Frontal cortex (tissue), 3 donors: ENCODE measurements at regions not wholly inside any gene's neighbourhood (a gene's known extent, or its start where the extent isn't known, plus 50 kb on each side); places are given as distances from the start of the nearest gene placed in this dataset.

Experiments used
- DNase-seq, 2 donors: peaks; one replicate each; pipeline ENCODE4 v3.0.0; 2012; ENCODE audit warnings: low spot score in 2 of 2
- FAIRE-seq: peaks from 2 replicates; lab custom pipeline; 2012; peaks lifted over from hg19 to GRCh38; lab: Jason Lieb, UNC
- donor health status: control.
- donor health status: control.
- donor health status: control.

- no peak for FAIRE-seq
- DNase-seq = no peak
Observed at GRCh38 chr11:11085580-11085979, 227.7 kb upstream of the ZBED5 start.

- FAIRE-seq (no peak), DNase-seq (no peak)
Observed at GRCh38 chr11:11084337-11084736, 226.5 kb upstream of the ZBED5 start.

GRCh38 chr11:11083441-11083840 lies 225.6 kb upstream of the ZBED5 start:
- DNase-seq (no peak), FAIRE-seq (no peak)

GRCh38 chr11:11082646-11083045 lies 224.8 kb upstream of the ZBED5 start:
- DNase-seq = no peak

GRCh38 chr11:11081776-11082175 lies 223.9 kb upstream of the ZBED5 start:
- DNase-seq = no peak
- FAIRE-seq = no peak

More at GRCh38 chr11:11082646-11083045, 224.8 kb upstream of the ZBED5 start:
- no peak for FAIRE-seq

- DNase-seq = no peak
- no peak for FAIRE-seq
Observed at GRCh38 chr11:11081288-11081687, 223.4 kb upstream of the ZBED5 start.

GRCh38 chr11:11078344-11079086 lies 220.7 kb upstream of the ZBED5 start:
- DNase-seq = no peak
- no peak for FAIRE-seq

DNA sequence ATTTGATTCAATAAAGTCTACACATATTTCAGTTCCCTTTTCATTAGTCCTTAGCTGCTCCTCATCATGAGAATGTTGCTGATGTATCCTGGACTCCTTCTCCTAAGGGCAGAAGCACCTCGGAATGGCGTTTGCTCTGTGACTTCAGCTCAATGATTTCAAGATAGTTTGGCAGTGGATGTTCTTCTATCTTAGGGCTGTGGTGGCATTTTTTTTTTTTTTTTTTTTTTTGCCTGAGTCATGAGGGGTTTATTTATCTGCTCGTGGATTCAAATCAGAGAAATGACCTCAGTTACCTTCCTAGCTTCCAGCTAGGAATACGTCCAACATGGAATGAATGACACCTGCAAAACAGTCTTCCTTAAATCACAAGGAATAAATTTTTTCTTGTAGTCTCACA lies 220.0 kb upstream of the ZBED5 start:
- DNase-seq (no peak), FAIRE-seq (no peak)

GRCh38 chr11:11076879-11077278 lies 219.0 kb upstream of the ZBED5 start:
- no peak for DNase-seq
- FAIRE-seq = no peak

GRCh38 chr11:11076276-11076675 lies 218.4 kb upstream of the ZBED5 start:
- no peak for FAIRE-seq
- no peak for DNase-seq

- FAIRE-seq (no peak), DNase-seq (no peak)
Observed at GRCh38 chr11:11075515-11076171, 217.8 kb upstream of the ZBED5 start.

DNA sequence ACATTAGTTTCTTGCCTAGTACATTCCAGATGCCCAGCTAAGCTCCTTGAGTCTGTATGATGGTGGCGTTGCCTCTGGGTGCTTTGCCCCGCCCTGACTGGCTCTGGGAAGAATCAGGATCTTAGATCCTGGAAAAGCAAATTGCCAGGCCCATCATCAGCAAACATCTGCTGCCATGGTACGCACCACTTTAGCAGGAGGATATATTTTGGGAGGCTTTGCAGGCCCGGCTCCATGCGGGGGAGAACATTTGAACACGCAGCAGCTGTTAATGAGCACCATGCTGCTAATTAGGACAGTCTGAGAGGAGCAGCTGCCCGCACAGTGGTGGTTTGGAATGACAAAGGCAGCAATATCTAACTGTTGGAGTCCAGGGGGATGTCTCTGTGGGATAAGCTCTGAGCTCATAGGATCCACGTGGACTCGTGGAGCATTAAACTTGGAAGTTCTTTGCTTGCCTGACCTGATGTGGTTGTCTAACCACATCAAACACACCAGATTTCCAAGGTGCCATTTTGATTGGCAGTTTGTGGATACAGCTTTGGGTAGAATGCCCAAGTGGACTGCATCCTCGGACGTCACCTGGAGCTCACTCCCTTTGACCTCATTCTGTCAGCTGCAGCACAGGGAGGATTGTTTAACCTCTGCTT lies 217.0 kb upstream of the ZBED5 start:
- FAIRE-seq = no peak

DNA sequence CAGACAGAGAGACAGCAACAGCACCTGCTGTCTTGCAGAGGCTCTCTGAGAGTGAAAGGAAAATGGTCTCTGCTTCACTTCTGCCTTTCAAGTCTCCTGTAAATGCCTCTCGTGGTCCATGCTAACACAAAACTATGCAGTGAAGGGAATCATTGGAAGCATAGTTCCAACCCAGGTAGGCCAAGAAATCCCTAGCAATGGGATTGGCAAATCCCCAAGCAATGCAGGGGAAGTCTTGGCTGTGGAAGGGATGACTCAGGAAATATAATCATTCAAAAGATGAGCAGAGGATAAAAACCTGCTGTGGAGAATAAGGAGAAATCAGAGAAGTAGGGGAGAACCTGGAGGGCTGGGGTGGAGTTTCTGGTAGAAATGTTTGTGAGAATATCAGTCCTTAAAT lies 216.1 kb upstream of the ZBED5 start:
- no peak for DNase-seq
- no peak for FAIRE-seq

More for the DNA sequence above, 217.0 kb upstream of the ZBED5 start:
- DNase-seq = no peak

- DNase-seq = no peak
- FAIRE-seq = no peak
Observed at GRCh38 chr11:11072067-11072466, 214.2 kb upstream of the ZBED5 start.

DNA sequence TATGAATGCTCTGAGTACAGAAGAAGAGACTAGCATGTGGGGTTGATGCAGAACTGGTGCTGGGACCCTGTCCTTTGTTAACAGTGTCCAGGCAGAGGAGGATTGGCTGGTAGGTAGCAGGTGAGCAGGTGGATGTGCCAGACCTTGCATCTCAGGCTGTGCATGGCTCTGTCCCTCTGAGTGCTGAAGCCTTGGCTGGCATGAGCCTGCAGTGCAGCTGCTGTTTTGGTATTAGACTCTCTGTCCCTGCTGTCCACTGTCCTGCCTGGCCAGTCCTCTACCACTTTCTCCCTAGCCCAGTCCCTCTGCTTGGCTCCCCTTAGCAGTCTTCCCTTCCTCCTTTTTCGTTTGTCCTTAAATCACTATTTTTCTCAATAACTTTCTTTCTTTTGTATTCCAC lies 213.6 kb upstream of the ZBED5 start:
- DNase-seq = no peak

DNA sequence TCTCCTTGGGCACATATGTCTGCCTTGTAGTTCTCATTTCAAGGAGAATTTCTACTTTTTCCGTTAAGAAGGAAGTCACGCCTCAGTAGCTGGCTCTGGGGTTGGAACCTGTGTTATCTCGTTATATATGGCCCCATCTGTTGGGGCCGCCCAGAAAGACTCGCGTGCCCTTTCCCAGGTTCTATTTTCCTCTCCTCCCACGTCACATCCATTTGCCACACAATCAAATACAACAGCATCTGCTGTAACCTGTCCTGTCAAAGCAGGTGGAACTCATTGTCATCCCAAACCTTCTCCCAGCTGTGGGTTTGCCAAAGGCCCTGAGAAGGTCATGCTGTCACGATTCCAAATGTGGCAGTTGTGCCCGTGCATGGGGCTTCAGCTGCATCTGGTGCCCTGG lies 213.1 kb upstream of the ZBED5 start:
- DNase-seq (no peak), FAIRE-seq (no peak)

More for the DNA sequence above, 213.6 kb upstream of the ZBED5 start:
- FAIRE-seq = no peak

DNA sequence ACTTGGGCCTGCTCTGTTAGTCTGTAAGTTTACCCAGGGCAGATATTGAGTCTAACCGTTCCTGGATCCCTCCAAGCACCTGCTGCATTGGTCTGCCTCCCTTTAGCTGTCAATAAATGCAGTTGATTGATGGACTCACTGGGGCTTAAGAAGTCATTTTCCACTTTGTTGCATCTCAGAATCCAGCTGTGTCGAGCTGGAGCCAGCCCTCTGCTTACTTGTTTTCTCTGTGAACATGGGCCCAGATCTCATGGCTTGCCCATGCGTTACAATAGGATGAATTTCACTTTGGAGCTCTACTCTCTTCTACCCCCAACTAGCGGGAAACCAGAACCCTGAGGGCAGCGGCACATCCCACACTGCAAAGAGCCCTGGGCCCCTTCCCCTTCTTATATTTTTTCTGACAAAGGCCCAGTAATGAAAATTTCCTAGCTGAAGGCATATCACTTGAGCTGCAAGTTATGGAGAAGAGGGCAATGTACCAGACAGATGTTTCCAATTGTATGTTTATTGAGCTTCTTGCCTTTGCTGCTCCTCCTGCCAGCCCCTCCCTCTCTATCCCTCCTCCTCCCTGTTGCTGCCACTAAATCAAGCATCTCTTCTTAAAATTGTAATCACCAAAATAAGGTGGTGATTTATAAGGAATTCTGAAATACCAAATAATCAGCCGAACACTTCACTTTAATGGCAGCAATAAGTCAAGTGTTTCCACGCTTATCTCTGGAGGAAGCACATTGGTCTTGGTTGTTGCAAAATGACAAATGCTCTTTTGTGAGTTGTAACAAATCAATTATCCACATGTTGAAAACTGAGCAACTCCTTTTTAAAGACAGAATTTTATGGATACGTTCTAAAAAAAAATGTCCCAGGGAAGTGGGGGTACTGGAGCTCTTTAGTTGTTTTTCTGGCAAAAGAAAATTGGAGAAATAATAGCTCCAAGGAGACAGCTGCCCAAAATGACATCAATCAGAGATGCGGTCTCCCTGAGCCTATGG lies 212.3 kb upstream of the ZBED5 start:
- DNase-seq = no peak
- FAIRE-seq = no peak

GRCh38 chr11:11068113-11068512 lies 210.3 kb upstream of the ZBED5 start:
- no peak for FAIRE-seq
- DNase-seq = no peak

DNA sequence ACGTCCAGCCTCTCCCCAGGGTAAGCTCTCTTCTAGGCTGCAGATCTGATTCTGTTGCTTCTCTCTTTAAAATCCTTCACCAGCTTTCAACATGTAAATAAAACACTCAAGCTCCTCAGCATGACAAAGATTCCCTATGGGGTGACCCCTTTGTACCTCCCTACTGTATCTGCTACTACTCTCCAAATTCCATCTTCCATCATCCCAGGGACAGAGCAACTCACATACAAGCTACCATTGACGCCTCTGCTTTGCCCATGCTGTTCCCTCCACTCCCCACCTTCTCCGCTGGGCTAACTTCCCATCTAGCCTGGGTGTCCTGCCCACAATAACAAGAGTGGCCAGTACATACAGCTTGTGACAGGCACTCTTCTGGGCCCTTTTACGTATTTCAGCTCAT lies 207.5 kb upstream of the ZBED5 start:
- FAIRE-seq (no peak), DNase-seq (no peak)

DNA sequence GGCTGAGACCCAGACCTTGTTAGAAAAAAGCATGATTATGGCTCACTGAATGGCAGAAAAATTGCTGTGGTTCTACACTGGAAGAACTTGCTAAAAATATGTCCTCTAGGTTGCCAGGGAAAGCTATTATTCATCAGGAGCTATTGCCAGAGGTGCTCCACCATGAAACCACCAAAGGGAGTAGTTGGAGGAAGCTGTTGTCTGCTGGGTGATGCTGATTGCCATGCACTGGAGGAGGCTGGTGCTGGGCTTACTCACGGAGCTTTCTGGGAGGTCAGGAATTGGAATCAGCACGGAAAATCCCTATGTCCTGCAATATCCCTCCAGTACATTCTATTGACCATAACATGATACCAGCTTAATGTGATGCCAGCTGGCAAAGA lies 199.6 kb upstream of the ZBED5 start:
- no peak for FAIRE-seq
- no peak for DNase-seq
